HPDE6-E6E7 (cell line): ENCODE measurements at regions not wholly inside any gene's neighbourhood (a gene's known extent, or its start where the extent isn't known, plus 50 kb on each side); places are given as distances from the start of the nearest gene placed in this dataset.

Source experiments
- DNase-seq: peaks from one replicate; pipeline ENCODE4 v3.0.0; 2011; ENCODE audit warnings: missing footprints; ENCODE audit errors: extremely low spot score

DNA sequence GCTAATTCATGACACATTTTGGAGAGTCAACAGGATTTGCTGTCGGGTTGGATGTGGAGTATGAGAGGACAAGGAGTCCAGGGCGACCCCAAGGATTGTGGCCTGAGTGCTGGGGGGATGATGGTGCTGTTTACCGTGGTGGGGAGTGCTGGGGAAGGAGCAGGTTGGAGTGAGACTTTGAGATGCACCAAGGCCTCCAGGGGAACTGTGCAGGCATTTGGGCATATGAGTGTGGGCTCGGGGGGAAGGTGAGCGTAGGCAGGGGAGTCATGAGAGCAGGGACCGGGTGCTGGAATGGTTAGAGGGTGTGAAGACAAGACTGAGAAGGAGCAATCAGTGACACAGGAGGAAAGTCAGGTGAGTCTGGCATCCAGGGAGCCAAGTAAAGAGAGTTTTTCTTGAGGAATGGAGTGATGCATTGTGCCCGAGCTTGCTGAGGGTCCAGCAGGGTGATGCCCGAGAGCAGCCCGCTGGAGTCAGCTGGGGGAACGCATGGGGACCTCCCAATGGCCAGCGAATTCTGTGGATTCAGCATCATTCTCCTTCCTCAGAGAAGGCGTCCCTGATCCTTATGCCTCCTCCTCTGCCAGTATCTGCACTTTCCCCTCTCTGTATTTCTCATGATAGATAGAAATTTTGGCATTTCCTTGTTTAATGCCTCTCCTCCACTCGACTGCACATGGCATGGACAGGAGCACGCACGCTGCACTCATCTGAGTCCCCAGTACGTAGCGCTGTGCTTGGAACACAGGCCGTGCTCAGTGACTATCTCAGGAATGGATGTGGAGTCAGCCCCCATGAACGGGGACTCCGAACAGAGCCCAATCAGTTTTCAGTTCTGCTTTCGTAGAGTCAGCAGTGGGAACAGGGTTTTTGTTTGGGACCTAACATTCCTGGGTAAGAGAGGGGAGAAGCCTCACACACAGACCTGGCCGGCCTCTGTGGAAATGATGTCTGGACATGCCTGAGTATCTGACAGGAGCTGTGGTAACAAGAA, 52.1 kb upstream of the ETV3 start:
- no peak for DNase-seq

DNA sequence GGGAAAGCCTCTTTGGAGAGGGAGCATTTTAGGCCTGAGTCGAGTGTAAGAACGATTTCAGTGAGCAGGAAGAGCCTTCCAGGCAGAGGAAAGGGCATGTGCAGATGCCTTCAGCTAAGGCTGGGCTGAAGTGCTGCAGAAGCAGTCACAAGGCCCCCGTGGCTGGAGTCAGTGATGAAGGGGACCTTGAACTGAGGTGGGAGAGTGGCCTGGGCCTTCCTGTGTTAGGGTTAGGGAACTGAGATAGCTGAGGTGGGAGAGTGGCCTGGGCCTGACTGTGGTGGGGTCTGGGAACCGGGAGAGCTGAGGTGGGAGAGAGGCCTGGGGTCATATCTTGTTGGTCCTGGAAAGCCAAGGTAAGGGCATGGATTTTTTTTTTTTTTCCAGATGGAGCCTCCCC, 50.9 kb upstream of the ETV3 start:
- no peak for DNase-seq
